Naive thymus-derived CD8-positive, alpha-beta T cell (primary cell): ENCODE measurements at regions not wholly inside any gene's neighbourhood (a gene's known extent, or its start where the extent isn't known, plus 50 kb on each side); places are given as distances from the start of the nearest gene placed in this dataset.

ENCODE experiments used
- ATAC-seq, 2 donors: fragments of 150-1000 bp; cut with Tn5 transposase in 1 of 2; sonication (Bioruptor Pico), chemical (Tn5 transposase) in 1 of 2; 1 replicate in 1 of 2; 2 replicates in 1 of 2; pipeline ENCODE4 v1.10.0; 2021; ENCODE audit warnings: mild to moderate bottlenecking in 2 of 2, moderate library complexity in 2 of 2
- POLR2A ChIA-PET: fragments of 350-600 bp; sonication (Branson Sonifier 250); formaldehyde crosslinking; loops from one replicate; lab custom pipeline; 2021; ENCODE audit warnings: antibody characterized with exemption; lab: Charles Lee
- DNase-seq, 10 donors: peaks; one replicate each; pipeline versions ENCODE4 v3.0.0 to v3.0.0-alpha.2; 2020 to 2022
- H3K27ac Mint-ChIP-seq, 10 donors: one replicate each; pipeline ENCODE4 v1.8.0; 2020 to 2022; ENCODE audit warnings: mild to moderate bottlenecking in 10 of 10, mixed read lengths in 10 of 10, moderate library complexity in 4 of 10, inconsistent platforms in 1 of 10
- H3K27me3 Mint-ChIP-seq, 5 donors: one replicate each; pipeline ENCODE4 v1.8.0; 2021 to 2022; ENCODE audit warnings: mixed read lengths in 5 of 5
- H3K36me3 Mint-ChIP-seq, 3 donors: one replicate each; pipeline ENCODE4 v1.8.0; 2020 to 2022; ENCODE audit warnings: mixed read lengths in 3 of 3, mild to moderate bottlenecking in 2 of 3, inconsistent platforms in 1 of 3
- H3K4me1 Mint-ChIP-seq, 4 donors: one replicate each; pipeline ENCODE4 v1.8.0; 2021 to 2022; ENCODE audit warnings: mixed read lengths in 4 of 4
- H3K4me3 Mint-ChIP-seq, 10 donors: one replicate each; pipeline ENCODE4 v1.8.0; 2020 to 2022; ENCODE audit warnings: mild to moderate bottlenecking in 10 of 10, mixed read lengths in 10 of 10, moderate library complexity in 6 of 10, inconsistent platforms in 1 of 10
- H3K9me3 Mint-ChIP-seq, 9 donors: one replicate each; pipeline ENCODE4 v1.8.0; 2020 to 2022; ENCODE audit warnings: mixed read lengths in 9 of 9, mild to moderate bottlenecking in 3 of 9, inconsistent platforms in 1 of 9, moderate library complexity in 1 of 9

- Mint-ChIP-seq H3K9me3 (no peaks in the 10 kb centered on the region), H3K27me3 (peaks cover 21 to 83% (median 27%) of the 10 kb centered on the region in 5 donors), H3K36me3 (no peaks in the 10 kb centered on the region), H3K27ac (no peak overlapping the region), H3K4me3 (no peak overlapping the region), H3K4me1 (no peaks in the 10 kb centered on the region)
- no peak for DNase-seq
- POLR2A ChIA-PET = no interaction called here
- no peak for ATAC-seq
Observed at GRCh38 chr17:34095106-34095505, 160.0 kb upstream of the CCL2 start.

- H3K4me3 Mint-ChIP-seq = no peak overlapping the region
- H3K27me3 Mint-ChIP-seq = peaks cover 9 to 51% (median 17%) of the 10 kb centered on the region in 5 donors
- no peaks in the 10 kb centered on the region for H3K4me1 Mint-ChIP-seq
Observed at GRCh38 chr17:34098699-34099098, 156.4 kb upstream of the CCL2 start.

GRCh38 chr17:34099859-34100515 is 155.1 kb upstream of the CCL2 start:
- no peaks in the 10 kb centered on the region for H3K9me3 Mint-ChIP-seq
- no peaks in the 10 kb centered on the region for H3K36me3 Mint-ChIP-seq
- H3K27ac Mint-ChIP-seq = no peak overlapping the region
- DNase-seq = no peak
- H3K4me3 Mint-ChIP-seq = no peak overlapping the region
- no peak for ATAC-seq
- POLR2A ChIA-PET = no interaction called here
- H3K4me1 Mint-ChIP-seq = no peaks in the 10 kb centered on the region
- peaks cover 10 to 42% (median 13%) of the 10 kb centered on the region in 5 donors for H3K27me3 Mint-ChIP-seq

More at GRCh38 chr17:34098699-34099098, 156.4 kb upstream of the CCL2 start:
- no peaks in the 10 kb centered on the region for H3K36me3 Mint-ChIP-seq
- H3K9me3 Mint-ChIP-seq = no peaks in the 10 kb centered on the region
- no peak for DNase-seq
- POLR2A ChIA-PET = no interaction called here
- H3K27ac Mint-ChIP-seq = no peak overlapping the region
- ATAC-seq = no peak

GRCh38 chr17:34107019-34107418 is 148.1 kb upstream of the CCL2 start:
- ATAC-seq (no peak), DNase-seq (no peak)
- Mint-ChIP-seq H3K27me3 (peaks cover 12 to 43% (median 20%) of the 10 kb centered on the region in 5 donors), H3K27ac (no peak overlapping the region), H3K4me3 (no peak overlapping the region), H3K9me3 (peaks cover 0 to 2% (median 0%) of the 10 kb centered on the region in 9 donors), H3K4me1 (no peaks in the 10 kb centered on the region), H3K36me3 (no peaks in the 10 kb centered on the region)
- POLR2A ChIA-PET = no interaction called here

- no peak overlapping the region for H3K4me3 Mint-ChIP-seq
Observed at GRCh38 chr17:34110315-34110714, 144.8 kb upstream of the CCL2 start.

GRCh38 chr17:34113089-34113488 is 142.0 kb upstream of the CCL2 start:
- no peaks in the 10 kb centered on the region for H3K36me3 Mint-ChIP-seq
- ATAC-seq (no peak), DNase-seq (no peak)
- H3K4me1 Mint-ChIP-seq = no peaks in the 10 kb centered on the region
- no peak overlapping the region for H3K27ac Mint-ChIP-seq
- no peak overlapping the region for H3K4me3 Mint-ChIP-seq
- peaks cover 0 to 2% (median 0%) of the 10 kb centered on the region in 9 donors for H3K9me3 Mint-ChIP-seq
- peaks cover 13 to 42% (median 30%) of the 10 kb centered on the region in 5 donors for H3K27me3 Mint-ChIP-seq
- POLR2A ChIA-PET = no interaction called here

More at GRCh38 chr17:34110315-34110714, 144.8 kb upstream of the CCL2 start:
- POLR2A ChIA-PET = no interaction called here
- DNase-seq (no peak), ATAC-seq (no peak)
- H3K27me3 Mint-ChIP-seq = peaks cover 18 to 43% (median 23%) of the 10 kb centered on the region in 5 donors
- H3K36me3 Mint-ChIP-seq = no peaks in the 10 kb centered on the region
- no peaks in the 10 kb centered on the region for H3K4me1 Mint-ChIP-seq
- peaks cover 0 to 2% (median 0%) of the 10 kb centered on the region in 9 donors for H3K9me3 Mint-ChIP-seq
- peak overlapping the region in 1 of 10 donors; percentile 58 for H3K27ac Mint-ChIP-seq

- Mint-ChIP-seq H3K4me3 (no peak overlapping the region), H3K36me3 (no peaks in the 10 kb centered on the region), H3K4me1 (no peaks in the 10 kb centered on the region), H3K27me3 (peaks cover 18 to 41% (median 27%) of the 10 kb centered on the region in 5 donors), H3K27ac (no peak overlapping the region), H3K9me3 (peaks cover 0 to 2% (median 0%) of the 10 kb centered on the region in 9 donors)
- DNase-seq = no peak
- POLR2A ChIA-PET = no interaction called here
- ATAC-seq = no peak
Observed at GRCh38 chr17:34114174-34114573, 140.9 kb upstream of the CCL2 start.

- Mint-ChIP-seq H3K4me1 (no peaks in the 10 kb centered on the region), H3K27ac (no peak overlapping the region), H3K36me3 (no peaks in the 10 kb centered on the region), H3K4me3 (no peak overlapping the region), H3K27me3 (peaks cover 13 to 34% (median 29%) of the 10 kb centered on the region in 5 donors), H3K9me3 (no peaks in the 10 kb centered on the region)
- POLR2A ChIA-PET = no interaction called here
- DNase-seq (no peak), ATAC-seq (no peak)
Observed at GRCh38 chr17:34116306-34116705, 138.8 kb upstream of the CCL2 start.

- H3K4me3 Mint-ChIP-seq = no peak overlapping the region
- no peak overlapping the region for H3K27ac Mint-ChIP-seq
- ATAC-seq = no peak
- no peak for DNase-seq
- peaks cover 18 to 39% (median 37%) of the 10 kb centered on the region in 5 donors for H3K27me3 Mint-ChIP-seq
- no peaks in the 10 kb centered on the region for H3K9me3 Mint-ChIP-seq
- POLR2A ChIA-PET = no interaction called here
- no peaks in the 10 kb centered on the region for H3K4me1 Mint-ChIP-seq
- H3K36me3 Mint-ChIP-seq = no peaks in the 10 kb centered on the region
Observed at GRCh38 chr17:34117332-34117731, 137.8 kb upstream of the CCL2 start.

GRCh38 chr17:34117811-34118210 is 137.3 kb upstream of the CCL2 start:
- H3K4me1 Mint-ChIP-seq = no peaks in the 10 kb centered on the region
- peaks cover 17 to 43% (median 32%) of the 10 kb centered on the region in 5 donors for H3K27me3 Mint-ChIP-seq
- DNase-seq (no peak), ATAC-seq (no peak)
- H3K4me3 Mint-ChIP-seq = no peak overlapping the region
- POLR2A ChIA-PET = no interaction called here
- H3K9me3 Mint-ChIP-seq = no peaks in the 10 kb centered on the region
- H3K27ac Mint-ChIP-seq = no peak overlapping the region
- no peaks in the 10 kb centered on the region for H3K36me3 Mint-ChIP-seq

- ATAC-seq (no peak), DNase-seq (no peak)
- H3K27ac Mint-ChIP-seq = no peak overlapping the region
- POLR2A ChIA-PET = no interaction called here
- H3K4me1 Mint-ChIP-seq = no peaks in the 10 kb centered on the region
- H3K4me3 Mint-ChIP-seq = no peak overlapping the region
- H3K9me3 Mint-ChIP-seq = no peaks in the 10 kb centered on the region
- H3K36me3 Mint-ChIP-seq = no peaks in the 10 kb centered on the region
- H3K27me3 Mint-ChIP-seq = peaks cover 16 to 40% (median 28%) of the 10 kb centered on the region in 5 donors
Observed at GRCh38 chr17:34118564-34118963, 136.5 kb upstream of the CCL2 start.

GRCh38 chr17:34121311-34121710 is 133.8 kb upstream of the CCL2 start:
- H3K27ac Mint-ChIP-seq = no peak overlapping the region
- no peak for ATAC-seq
- no peak for DNase-seq
- POLR2A ChIA-PET = no interaction called here
- no peak overlapping the region for H3K4me3 Mint-ChIP-seq
- no peaks in the 10 kb centered on the region for H3K4me1 Mint-ChIP-seq
- H3K36me3 Mint-ChIP-seq = no peaks in the 10 kb centered on the region
- H3K9me3 Mint-ChIP-seq = no peaks in the 10 kb centered on the region
- H3K27me3 Mint-ChIP-seq = peaks cover 18 to 55% (median 37%) of the 10 kb centered on the region in 5 donors

GRCh38 chr17:34122515-34122914 is 132.6 kb upstream of the CCL2 start:
- no peak for ATAC-seq
- Mint-ChIP-seq H3K27me3 (peaks cover 17 to 49% (median 35%) of the 10 kb centered on the region in 5 donors), H3K27ac (no peak overlapping the region), H3K4me1 (no peaks in the 10 kb centered on the region), H3K4me3 (no peak overlapping the region), H3K9me3 (no peaks in the 10 kb centered on the region), H3K36me3 (no peaks in the 10 kb centered on the region)
- no peak for DNase-seq
- POLR2A ChIA-PET = no interaction called here

- H3K4me3 Mint-ChIP-seq = no peak overlapping the region
- POLR2A ChIA-PET = no interaction called here
- DNase-seq = no peak
- ATAC-seq = no peak
- H3K9me3 Mint-ChIP-seq = no peaks in the 10 kb centered on the region
- peaks cover 15 to 42% (median 30%) of the 10 kb centered on the region in 5 donors for H3K27me3 Mint-ChIP-seq
- H3K4me1 Mint-ChIP-seq = no peaks in the 10 kb centered on the region
- H3K36me3 Mint-ChIP-seq = no peaks in the 10 kb centered on the region
- H3K27ac Mint-ChIP-seq = no peak overlapping the region
Observed at GRCh38 chr17:34125010-34125409, 130.1 kb upstream of the CCL2 start.
